SK-N-SH (cell line): ENCODE measurements at regions not wholly inside any gene's neighbourhood (a gene's known extent, or its start where the extent isn't known, plus 50 kb on each side); places are given as distances from the start of the nearest gene placed in this dataset.
"Not testable (repeated sequence)": the region's sequence is repeated elsewhere in the genome, so short reads cannot be mapped to it uniquely, and the experiment has no call there.

Experiments
- CTCF ChIA-PET: fragments of 300-600, 350-600 bp; formaldehyde crosslinking; extraction: SDS; loops from one replicate; lab custom pipeline; 2021; lab: Yijun Ruan, JAX
- POLR2A ChIA-PET: fragments of 350-600 bp; sonication (Branson Sonifier 250); formaldehyde crosslinking; extraction: SDS; loops from one replicate; lab custom pipeline; 2020; ENCODE audit warnings: antibody characterized with exemption, inconsistent platforms; lab: Yijun Ruan, JAX
- DNase-seq: peaks from one replicate; pipeline ENCODE4 v3.0.0; 2012
- H2AFZ ChIP-seq: fragments of 200-600 bp; sonication (generic); 2 replicates; pipeline ENCODE4 v1.8.1; 2016; ENCODE audit warnings: antibody characterized with exemption, mild to moderate bottlenecking, low read depth
- H3F3A ChIP-seq: fragments of 200-600 bp; sonication (generic); replicated peaks from 2 replicates; pipeline ENCODE3; 2016; ENCODE audit warnings: antibody characterized with exemption, mild to moderate bottlenecking; ENCODE audit not compliant: insufficient read depth
- H3K27ac ChIP-seq, 2 experiments: fragments of 200-500 bp in 1 of 2; fragments of 200-600 bp in 1 of 2; sonication (Bioruptor generic) in 1 of 2; sonication (generic), shearing (Covaris generic) in 1 of 2; 2 replicates each; pipeline versions ENCODE4 v1.5.1 to v1.6.1; 2014 to 2016; ENCODE audit warnings: low read depth in 2 of 2, inconsistent platforms in 1 of 2, low read length in 1 of 2, mild to moderate bottlenecking in 1 of 2, mixed read lengths in 1 of 2
- H3K27me3 ChIP-seq: fragments of 200-600 bp; sonication (generic), shearing (Covaris generic); 2 replicates; pipeline ENCODE4 v1.6.1; 2016; ENCODE audit warnings: mixed run types; ENCODE audit not compliant: insufficient read depth
- H3K36me3 ChIP-seq, 2 experiments: fragments of 200-500 bp in 1 of 2; fragments of 200-600 bp in 1 of 2; sonication (Bioruptor generic) in 1 of 2; sonication (generic) in 1 of 2; replicated peaks in 1 of 2; 2 replicates each; pipeline versions ENCODE3 to v1.5.1; 2014 to 2016; ENCODE audit warnings: low read length in 1 of 2, mild to moderate bottlenecking in 1 of 2; ENCODE audit not compliant: insufficient read depth in 2 of 2, control insufficient read depth in 1 of 2
- H3K4me1 ChIP-seq, 2 experiments: fragments of 200-500 bp in 1 of 2; fragments of 200-600 bp in 1 of 2; sonication (Bioruptor generic) in 1 of 2; sonication (generic), shearing (Covaris generic) in 1 of 2; 2 replicates each; pipeline versions ENCODE4 v1.5.1 to v1.6.1; 2014 to 2016; ENCODE audit warnings: low read depth in 1 of 2, low read length in 1 of 2, mixed run types in 1 of 2; ENCODE audit not compliant: insufficient read depth in 2 of 2, control insufficient read depth in 1 of 2
- H3K4me2 ChIP-seq: fragments of 200-600 bp; sonication (generic), shearing (Covaris generic); 2 replicates; pipeline ENCODE4 v1.6.1; 2017; ENCODE audit warnings: mixed run types
- H3K4me3 ChIP-seq, 2 experiments: fragments of 200-500 bp in 1 of 2; fragments of 200-600 bp in 1 of 2; sonication (Bioruptor generic) in 1 of 2; sonication (generic), shearing (Covaris generic) in 1 of 2; 2 replicates each; pipeline versions ENCODE4 v1.5.1 to v1.8.1; 2014 to 2016; ENCODE audit warnings: low read depth in 2 of 2, inconsistent platforms in 1 of 2, low read length in 1 of 2, mild to moderate bottlenecking in 1 of 2, mixed read lengths in 1 of 2, moderate library complexity in 1 of 2
- H3K79me2 ChIP-seq: fragments of 200-600 bp; sonication (generic); 2 replicates; pipeline ENCODE4 v1.8.1; 2017; ENCODE audit warnings: mild to moderate bottlenecking; ENCODE audit not compliant: insufficient read depth
- H3K9ac ChIP-seq: fragments of 200-600 bp; sonication (generic); 2 replicates; pipeline ENCODE4 v1.6.1; 2017; ENCODE audit warnings: mixed run types
- H3K9me2 ChIP-seq: fragments of 200-600 bp; sonication (generic); 2 replicates; pipeline ENCODE4 v1.6.1; 2017; ENCODE audit warnings: mixed run types
- H3K9me3 ChIP-seq: fragments of 200-600 bp; sonication (generic); 2 replicates; pipeline ENCODE4 v1.6.1; 2017; ENCODE audit warnings: mixed run types, mild to moderate bottlenecking, moderate library complexity
- H4K20me1 ChIP-seq: fragments of 200-600 bp; sonication (generic); 2 replicates; pipeline ENCODE4 v1.6.1; 2017; ENCODE audit warnings: mild to moderate bottlenecking, mixed run types; ENCODE audit not compliant: insufficient read depth
- ELF1 ChIP-seq: IDR thresholded peaks from 2 replicates; pipeline ENCODE4 v1.4.0; 2012
- EP300 ChIP-seq, 2 experiments: IDR thresholded peaks; 2 replicates each; pipeline versions ENCODE4 v1.4.0 to v1.6.1; 2012; ENCODE audit warnings: borderline replicate concordance in 1 of 2, low read depth in 1 of 2, low read length in 1 of 2
- FOSL2 ChIP-seq: IDR thresholded peaks from 2 replicates; pipeline ENCODE4 v1.4.0; 2012; ENCODE audit warnings: low read depth, mild to moderate bottlenecking, moderate library complexity, borderline replicate concordance
- FOXJ3 ChIP-seq: sonication (generic); formaldehyde crosslinking; IDR thresholded peaks from 2 replicates; pipeline ENCODE4 v1.5.1; 2020; ENCODE audit warnings: mild to moderate bottlenecking, missing genetic modification reagents
- FOXM1 ChIP-seq: IDR thresholded peaks from 2 replicates; pipeline ENCODE4 v1.4.0; 2012; ENCODE audit warnings: low read depth, mild to moderate bottlenecking
- GABPA ChIP-seq: IDR thresholded peaks from 2 replicates; pipeline ENCODE4 v1.4.0; 2012; ENCODE audit warnings: low read depth, mild to moderate bottlenecking
- GATA2 ChIP-seq: sonication (generic); formaldehyde crosslinking; IDR thresholded peaks from 2 replicates; pipeline ENCODE4 v1.5.0; 2020; ENCODE audit warnings: mild to moderate bottlenecking, missing genetic modification reagents
- MEF2A ChIP-seq: IDR thresholded peaks from 2 replicates; pipeline ENCODE4 v1.4.0; 2012; ENCODE audit warnings: low read depth, borderline replicate concordance
- NFIC ChIP-seq: IDR thresholded peaks from 2 replicates; pipeline ENCODE4 v1.4.0; 2012; ENCODE audit warnings: borderline replicate concordance
- RFX5 ChIP-seq: IDR thresholded peaks from 2 replicates; pipeline ENCODE4 v1.6.1; 2012; ENCODE audit warnings: mild to moderate bottlenecking, improper control_type of control experiment, low read length
- SIN3A ChIP-seq: IDR thresholded peaks from 2 replicates; pipeline ENCODE4 v1.6.1; 2012; ENCODE audit warnings: low read depth, mild to moderate bottlenecking, low read length, moderate library complexity, borderline replicate concordance
- TAF1 ChIP-seq: IDR thresholded peaks from 2 replicates; pipeline ENCODE4 v1.6.1; 2012; ENCODE audit warnings: low read depth, mild to moderate bottlenecking, low read length, moderate library complexity, borderline replicate concordance
- TEAD4 ChIP-seq: IDR thresholded peaks from 2 replicates; pipeline ENCODE4 v1.4.0; 2012; ENCODE audit warnings: mild to moderate bottlenecking, borderline replicate concordance; ENCODE audit not compliant: insufficient read depth
- YY1 ChIP-seq: IDR thresholded peaks from 2 replicates; pipeline ENCODE4 v1.4.0; 2012; ENCODE audit warnings: low read depth, mild to moderate bottlenecking
- WGBS: methylation state at CpG from one replicate; pipeline ENCODE4 v1.1.6; 2017; ENCODE audit warnings: low lambda C conversion rate; 5-methylcytosine and 5-hydroxymethylcytosine counted together
- TF ChIP-seq, protein P1 (sequence below): IDR thresholded peaks from 2 replicates; pipeline ENCODE4 v1.4.0; 2012; ENCODE audit warnings: low read depth, borderline replicate concordance
- TF ChIP-seq, protein P2 (sequence below): IDR thresholded peaks from 2 replicates; pipeline ENCODE4; 2012
- TF ChIP-seq, protein P3 (sequence below): fragments of 150-350 bp; IDR thresholded peaks from 2 replicates; pipeline ENCODE4 v1.6.1; 2016; ENCODE audit warnings: mild to moderate bottlenecking, low read depth, low read length
- TF ChIP-seq, protein P4 (sequence below): fragments of 200-600 bp; sonication (generic); IDR thresholded peaks from 2 replicates; pipeline ENCODE4 v1.6.1; 2017; ENCODE audit warnings: antibody characterized with exemption, mild to moderate bottlenecking, moderate library complexity

DNA sequence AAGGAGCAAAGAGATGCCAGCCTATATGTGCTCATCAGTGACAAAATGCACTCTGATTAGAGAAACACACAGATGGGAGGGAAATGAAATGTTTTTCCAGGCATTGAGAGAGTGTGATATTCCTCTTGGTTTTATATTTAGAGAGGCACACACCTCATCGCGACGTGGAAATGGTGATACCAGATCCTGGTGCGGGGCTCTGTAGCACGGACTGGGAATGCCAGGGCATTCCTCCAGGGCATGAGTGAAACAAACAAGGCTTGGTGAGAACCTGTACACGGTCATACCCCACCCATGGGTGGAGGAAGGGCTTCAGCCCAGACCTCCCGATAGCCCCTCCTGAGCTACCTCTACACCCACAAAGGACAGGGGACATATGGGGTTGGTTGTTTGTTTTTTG is 280.2 kb downstream of the C16orf95 start:
- ChIA-PET CTCF (no interaction called here), POLR2A (no interaction called here)
- no peak overlapping the region for H3K4me3 ChIP-seq
- H3F3A ChIP-seq, result no peaks in the 10 kb centered on the region
- TF ChIP-seq FOXM1 (no peak), EP300 (IDR thresholded peaks at IDR 0.05; ENCODE audit: borderline replicate concordance in 1 of 2, low read depth in 1 of 2, low read length in 1 of 2) (no peak), ELF1 (no peak), FOXJ3 (no peak), GABPA (no peak), SIN3A (no peak), MEF2A (no peak), RFX5 (no peak), GATA2 (CRISPR knock-in tag) (no peak), NFIC (no peak), TEAD4 (no peak), FOSL2 (no peak), TAF1 (no peak), YY1 (no peak)
- TF ChIP-seq, protein P1, sequence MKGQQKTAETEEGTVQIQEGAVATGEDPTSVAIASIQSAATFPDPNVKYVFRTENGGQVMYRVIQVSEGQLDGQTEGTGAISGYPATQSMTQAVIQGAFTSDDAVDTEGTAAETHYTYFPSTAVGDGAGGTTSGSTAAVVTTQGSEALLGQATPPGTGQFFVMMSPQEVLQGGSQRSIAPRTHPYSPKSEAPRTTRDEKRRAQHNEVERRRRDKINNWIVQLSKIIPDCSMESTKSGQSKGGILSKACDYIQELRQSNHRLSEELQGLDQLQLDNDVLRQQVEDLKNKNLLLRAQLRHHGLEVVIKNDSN, result no peak
- TF ChIP-seq, protein P2, sequence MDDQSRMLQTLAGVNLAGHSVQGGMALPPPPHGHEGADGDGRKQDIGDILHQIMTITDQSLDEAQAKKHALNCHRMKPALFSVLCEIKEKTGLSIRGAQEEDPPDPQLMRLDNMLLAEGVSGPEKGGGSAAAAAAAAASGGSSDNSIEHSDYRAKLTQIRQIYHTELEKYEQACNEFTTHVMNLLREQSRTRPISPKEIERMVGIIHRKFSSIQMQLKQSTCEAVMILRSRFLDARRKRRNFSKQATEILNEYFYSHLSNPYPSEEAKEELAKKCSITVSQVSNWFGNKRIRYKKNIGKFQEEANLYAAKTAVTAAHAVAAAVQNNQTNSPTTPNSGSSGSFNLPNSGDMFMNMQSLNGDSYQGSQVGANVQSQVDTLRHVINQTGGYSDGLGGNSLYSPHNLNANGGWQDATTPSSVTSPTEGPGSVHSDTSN, result no peak
- TF ChIP-seq, protein P3, sequence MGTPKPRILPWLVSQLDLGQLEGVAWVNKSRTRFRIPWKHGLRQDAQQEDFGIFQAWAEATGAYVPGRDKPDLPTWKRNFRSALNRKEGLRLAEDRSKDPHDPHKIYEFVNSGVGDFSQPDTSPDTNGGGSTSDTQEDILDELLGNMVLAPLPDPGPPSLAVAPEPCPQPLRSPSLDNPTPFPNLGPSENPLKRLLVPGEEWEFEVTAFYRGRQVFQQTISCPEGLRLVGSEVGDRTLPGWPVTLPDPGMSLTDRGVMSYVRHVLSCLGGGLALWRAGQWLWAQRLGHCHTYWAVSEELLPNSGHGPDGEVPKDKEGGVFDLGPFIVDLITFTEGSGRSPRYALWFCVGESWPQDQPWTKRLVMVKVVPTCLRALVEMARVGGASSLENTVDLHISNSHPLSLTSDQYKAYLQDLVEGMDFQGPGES, result no peak
- TF ChIP-seq, protein P4, sequence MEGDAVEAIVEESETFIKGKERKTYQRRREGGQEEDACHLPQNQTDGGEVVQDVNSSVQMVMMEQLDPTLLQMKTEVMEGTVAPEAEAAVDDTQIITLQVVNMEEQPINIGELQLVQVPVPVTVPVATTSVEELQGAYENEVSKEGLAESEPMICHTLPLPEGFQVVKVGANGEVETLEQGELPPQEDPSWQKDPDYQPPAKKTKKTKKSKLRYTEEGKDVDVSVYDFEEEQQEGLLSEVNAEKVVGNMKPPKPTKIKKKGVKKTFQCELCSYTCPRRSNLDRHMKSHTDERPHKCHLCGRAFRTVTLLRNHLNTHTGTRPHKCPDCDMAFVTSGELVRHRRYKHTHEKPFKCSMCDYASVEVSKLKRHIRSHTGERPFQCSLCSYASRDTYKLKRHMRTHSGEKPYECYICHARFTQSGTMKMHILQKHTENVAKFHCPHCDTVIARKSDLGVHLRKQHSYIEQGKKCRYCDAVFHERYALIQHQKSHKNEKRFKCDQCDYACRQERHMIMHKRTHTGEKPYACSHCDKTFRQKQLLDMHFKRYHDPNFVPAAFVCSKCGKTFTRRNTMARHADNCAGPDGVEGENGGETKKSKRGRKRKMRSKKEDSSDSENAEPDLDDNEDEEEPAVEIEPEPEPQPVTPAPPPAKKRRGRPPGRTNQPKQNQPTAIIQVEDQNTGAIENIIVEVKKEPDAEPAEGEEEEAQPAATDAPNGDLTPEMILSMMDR, result no peak
- no peak overlapping the region for H3K27ac ChIP-seq
- H3K36me3 ChIP-seq, result no peaks in the 10 kb centered on the region
- no peaks in the 10 kb centered on the region for H4K20me1 ChIP-seq
- H3K9me2 ChIP-seq, result no peaks in the 10 kb centered on the region
- whole genome bisulfite sequencing, result 21% methylated on average over 6 of the region's 7 CpGs
- no peak overlapping the region for H2AFZ ChIP-seq
- DNase-seq, result no peak
- no peaks in the 10 kb centered on the region for H3K79me2 ChIP-seq
- H3K9ac ChIP-seq, result no peak overlapping the region
- H3K4me2 ChIP-seq, result no peak overlapping the region
- no peaks in the 10 kb centered on the region for H3K4me1 ChIP-seq
- H3K27me3 ChIP-seq, result peaks cover 98% of the 10 kb centered on the region
- H3K9me3 ChIP-seq, result no peaks in the 10 kb centered on the region

DNA sequence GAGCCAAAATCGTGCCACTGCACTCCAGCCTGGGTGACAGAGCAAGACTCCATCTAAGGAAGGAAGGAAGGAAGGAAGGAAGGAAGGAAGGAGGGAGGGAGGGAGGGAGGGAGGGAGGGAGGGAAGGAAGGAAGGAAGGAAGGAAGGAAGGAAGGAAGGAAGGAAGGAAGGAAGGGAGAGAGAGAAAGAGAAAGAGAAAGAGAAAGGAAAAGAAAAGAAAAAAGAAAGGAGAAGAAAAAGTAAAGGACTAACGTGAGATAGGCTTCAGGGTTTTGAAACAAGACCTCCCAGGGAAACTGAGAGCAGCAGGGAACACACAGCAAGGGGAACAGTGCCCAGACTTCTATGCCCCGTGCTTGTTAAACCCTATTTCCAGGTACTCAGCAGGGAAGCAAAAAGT is 278.7 kb downstream of the C16orf95 start:
- H3K79me2 ChIP-seq, H3K4me1 ChIP-seq, H3K36me3 ChIP-seq, POLR2A ChIA-PET, H3K4me2 ChIP-seq, H3K4me3 ChIP-seq, H3K27ac ChIP-seq, H3K9me3 ChIP-seq, H4K20me1 ChIP-seq, H2AFZ ChIP-seq, H3K9me2 ChIP-seq, H3K9ac ChIP-seq, H3F3A ChIP-seq, DNase-seq: not testable (repeated sequence)
- CTCF ChIA-PET, result interaction anchor here (0.7 to 1.3 kb wide), 2 partner anchors 15 to 115 kb away, joined by 3 read pairs; no protein-coding TSS in a partner anchor
- WGBS, result 5% methylated on average over 3 of the region's 3 CpGs
- peaks cover 98% of the 10 kb centered on the region for H3K27me3 ChIP-seq
